Right renal cortex interstitium (tissue), 3 donors: ENCODE measurements at regions not wholly inside any gene's neighbourhood (a gene's known extent, or its start where the extent isn't known, plus 50 kb on each side); places are given as distances from the start of the nearest gene placed in this dataset.

ENCODE experiments used
- DNase-seq, 3 donors: peaks; one replicate each; pipeline ENCODE4 v3.0.0-alpha.2; 2013; ENCODE audit warnings: low read depth in 3 of 3, low spot score in 2 of 3

GRCh38 chr7:35463751-35464150, 209.9 kb upstream of the TBX20 start:
- no peak for DNase-seq

- no peak for DNase-seq
Measured at GRCh38 chr7:35463176-35463700, 209.3 kb upstream of the TBX20 start.

GRCh38 chr7:35454575-35455385, 200.9 kb upstream of the TBX20 start:
- DNase-seq: no peak

- no peak for DNase-seq
Measured at GRCh38 chr7:35450456-35451214, 196.7 kb upstream of the TBX20 start.

- no peak for DNase-seq
Measured at GRCh38 chr7:35448486-35448885, 194.6 kb upstream of the TBX20 start.

- DNase-seq: no peak
Measured at GRCh38 chr7:35446091-35446490, 192.2 kb upstream of the TBX20 start.

- no peak for DNase-seq
Measured at GRCh38 chr7:35437619-35438275, 183.8 kb upstream of the TBX20 start.

GRCh38 chr7:35436452-35436851, 182.6 kb upstream of the TBX20 start:
- DNase-seq: no peak

GRCh38 chr7:35430547-35431153, 176.8 kb upstream of the TBX20 start:
- no peak for DNase-seq

- peak in 1 of 3 donors; percentile 5 for DNase-seq
Measured at GRCh38 chr7:35424869-35425495, 171.1 kb upstream of the TBX20 start.

- DNase-seq: no peak
Measured at GRCh38 chr7:35424440-35424839, 170.5 kb upstream of the TBX20 start.

- DNase-seq: no peak
Measured at GRCh38 chr7:35422715-35423114, 168.8 kb upstream of the TBX20 start.

- DNase-seq: no peak
Measured at GRCh38 chr7:35420656-35421055, 166.8 kb upstream of the TBX20 start.

- no peak for DNase-seq
Measured at GRCh38 chr7:35419391-35419755, 165.5 kb upstream of the TBX20 start.

- no peak for DNase-seq
Measured at GRCh38 chr7:35418716-35419390, 165.0 kb upstream of the TBX20 start.

- DNase-seq: no peak
Measured at GRCh38 chr7:35416568-35416967, 162.7 kb upstream of the TBX20 start.

GRCh38 chr7:35415411-35415822, 161.5 kb upstream of the TBX20 start:
- no peak for DNase-seq

GRCh38 chr7:35411331-35411730, 157.4 kb upstream of the TBX20 start:
- DNase-seq: no peak

- no peak for DNase-seq
Measured at GRCh38 chr7:35405461-35405860, 151.6 kb upstream of the TBX20 start.
